Lower lobe of right lung (tissue), 2 donors: ENCODE measurements at regions not wholly inside any gene's neighbourhood (a gene's known extent, or its start where the extent isn't known, plus 50 kb on each side); places are given as distances from the start of the nearest gene placed in this dataset.
A peak's percentile ranks its signal among the peaks of the same experiment; 100 is the strongest.

Experiments
- ATAC-seq, 2 donors: fragments of 200-7000 bp; cut with Tn5 transposase; one replicate each; pipeline ENCODE4 v1.9.1; 2020 to 2022; ENCODE audit warnings: mild to moderate bottlenecking in 2 of 2, moderate library complexity in 2 of 2
- DNase-seq: peaks from one replicate; pipeline ENCODE4 v3.0.0-alpha.2; 2020
- H3K27ac ChIP-seq: fragments of 200-600 bp; one replicate; pipeline ENCODE4 v1.8.0; 2022
- H3K27me3 ChIP-seq: fragments of 200-600 bp; one replicate; pipeline ENCODE4 v1.8.0; 2022; ENCODE audit warnings: low read depth
- H3K36me3 ChIP-seq: fragments of 200-600 bp; one replicate; pipeline ENCODE4 v1.8.0; 2022; ENCODE audit warnings: mild to moderate bottlenecking
- H3K4me1 ChIP-seq: fragments of 200-600 bp; one replicate; pipeline ENCODE4 v1.8.0; 2022
- H3K4me3 ChIP-seq: fragments of 200-600 bp; one replicate; pipeline ENCODE4 v1.8.0; 2022; ENCODE audit warnings: mild to moderate bottlenecking
- H3K9me3 ChIP-seq: fragments of 200-600 bp; one replicate; pipeline ENCODE4 v1.8.0; 2022
- intact Hi-C: fragments of 100-400 bp; cut with DNase I; formaldehyde crosslinking; loops from one replicate; pipeline ENCODE4 v1.11.0; 2022
- TF ChIP-seq, protein P1 (sequence below): fragments of 200-600 bp; IDR thresholded peaks from one replicate; pipeline ENCODE4 v1.8.0; 2022; ENCODE audit warnings: antibody characterized with exemption, mild to moderate bottlenecking
- donor health status: DM: no; HTN: yes; CAD: no; lungs with severe emphysema.

DNA sequence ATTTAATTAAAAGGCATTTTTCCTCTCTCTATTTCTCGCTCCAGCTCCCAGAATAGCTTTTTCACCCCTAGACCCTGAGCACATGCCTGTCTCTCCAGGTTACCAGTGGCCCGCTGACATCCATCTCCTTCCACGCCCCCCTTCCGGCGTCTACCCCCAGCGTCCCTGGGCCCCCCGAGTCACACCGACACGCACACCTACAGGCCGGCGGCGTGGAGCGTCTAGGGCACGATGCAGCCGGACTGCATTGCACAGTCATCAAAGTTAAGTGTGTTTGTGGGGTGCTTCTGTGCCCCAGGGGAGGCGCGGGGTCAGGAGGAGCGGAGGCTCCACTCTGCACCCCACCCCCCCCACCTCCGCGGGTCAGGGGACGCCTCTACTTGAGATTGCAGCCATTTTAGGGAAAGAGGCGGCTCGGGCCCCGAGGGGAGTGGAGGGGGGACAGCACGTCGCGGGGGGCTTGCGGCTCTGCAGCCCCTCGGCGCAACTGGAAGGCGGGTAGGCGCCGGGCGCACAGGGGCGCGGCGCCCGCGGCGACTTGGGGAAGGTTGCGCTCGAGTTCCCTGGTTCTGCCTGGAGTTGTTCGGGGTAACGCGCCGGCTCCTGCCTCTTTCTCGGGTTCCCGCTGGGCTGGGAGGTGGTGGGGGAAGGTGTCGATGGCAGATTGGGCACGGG lies 112.7 kb downstream of the DHX15 start:
- H3K4me1 ChIP-seq = peaks cover 25% of the 10 kb centered on the region
- DNase-seq = no peak
- H3K27ac ChIP-seq = no peak overlapping the region
- H3K27me3 ChIP-seq = peaks cover 50% of the 10 kb centered on the region
- peak in 1 of 2 donors; percentile 2 for ATAC-seq
- H3K36me3 ChIP-seq = no peaks in the 10 kb centered on the region
- intact Hi-C loops = no loop called here
- peak overlapping the region; percentile 67 for H3K4me3 ChIP-seq
- H3K9me3 ChIP-seq = no peaks in the 10 kb centered on the region
- TF ChIP-seq, protein P1, sequence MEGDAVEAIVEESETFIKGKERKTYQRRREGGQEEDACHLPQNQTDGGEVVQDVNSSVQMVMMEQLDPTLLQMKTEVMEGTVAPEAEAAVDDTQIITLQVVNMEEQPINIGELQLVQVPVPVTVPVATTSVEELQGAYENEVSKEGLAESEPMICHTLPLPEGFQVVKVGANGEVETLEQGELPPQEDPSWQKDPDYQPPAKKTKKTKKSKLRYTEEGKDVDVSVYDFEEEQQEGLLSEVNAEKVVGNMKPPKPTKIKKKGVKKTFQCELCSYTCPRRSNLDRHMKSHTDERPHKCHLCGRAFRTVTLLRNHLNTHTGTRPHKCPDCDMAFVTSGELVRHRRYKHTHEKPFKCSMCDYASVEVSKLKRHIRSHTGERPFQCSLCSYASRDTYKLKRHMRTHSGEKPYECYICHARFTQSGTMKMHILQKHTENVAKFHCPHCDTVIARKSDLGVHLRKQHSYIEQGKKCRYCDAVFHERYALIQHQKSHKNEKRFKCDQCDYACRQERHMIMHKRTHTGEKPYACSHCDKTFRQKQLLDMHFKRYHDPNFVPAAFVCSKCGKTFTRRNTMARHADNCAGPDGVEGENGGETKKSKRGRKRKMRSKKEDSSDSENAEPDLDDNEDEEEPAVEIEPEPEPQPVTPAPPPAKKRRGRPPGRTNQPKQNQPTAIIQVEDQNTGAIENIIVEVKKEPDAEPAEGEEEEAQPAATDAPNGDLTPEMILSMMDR = no peak

GRCh38 chr4:24470666-24471485 lies 113.5 kb downstream of the DHX15 start:
- Histone ChIP-seq H3K9me3 (no peaks in the 10 kb centered on the region), H3K4me1 (peaks cover 25% of the 10 kb centered on the region), H3K27ac (no peak overlapping the region), H3K36me3 (no peaks in the 10 kb centered on the region), H3K27me3 (peaks cover 55% of the 10 kb centered on the region), H3K4me3 (peak overlapping the region; percentile 67)
- ATAC-seq = peak; percentile 20 to 22
- peak; percentile 45 for DNase-seq
- intact Hi-C loops = no loop called here
- TF ChIP-seq, protein P1 = no peak

DNA sequence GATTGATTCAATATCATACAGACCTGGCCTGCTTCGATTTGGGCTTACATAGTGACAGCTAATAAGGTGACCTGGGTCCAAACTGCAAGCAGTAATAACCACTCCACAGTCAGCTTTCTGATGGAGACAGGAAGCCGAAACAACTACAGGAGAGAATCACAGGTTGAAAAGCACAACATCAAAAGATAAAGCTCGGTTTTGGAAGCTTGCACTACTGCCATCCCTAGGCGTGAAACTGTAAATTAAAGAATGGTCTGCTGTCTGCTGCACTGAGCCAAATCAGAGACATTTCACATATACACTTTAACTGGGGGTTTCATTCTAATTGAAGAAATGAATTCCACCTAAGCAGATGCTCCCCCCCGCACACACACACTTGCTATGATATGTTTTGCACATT lies 116.3 kb downstream of the DHX15 start:
- Histone ChIP-seq H3K27ac (no peak overlapping the region), H3K4me1 (peaks cover 25% of the 10 kb centered on the region), H3K27me3 (peaks cover 55% of the 10 kb centered on the region), H3K36me3 (no peaks in the 10 kb centered on the region), H3K9me3 (no peaks in the 10 kb centered on the region), H3K4me3 (no peak overlapping the region)
- DNase-seq (no peak), ATAC-seq (no peak)
- TF ChIP-seq, protein P1 = no peak
- intact Hi-C loops = no loop called here

- peaks cover 4% of the 10 kb centered on the region for H3K4me1 ChIP-seq
- no peak overlapping the region for H3K4me3 ChIP-seq
- TF ChIP-seq, protein P1 = no peak
- H3K27me3 ChIP-seq = peaks cover 34% of the 10 kb centered on the region
- H3K36me3 ChIP-seq = no peaks in the 10 kb centered on the region
- no peak overlapping the region for H3K27ac ChIP-seq
- ATAC-seq = no peak
- DNase-seq = no peak
- intact Hi-C loops = no loop called here
- H3K9me3 ChIP-seq = no peaks in the 10 kb centered on the region
Measured at GRCh38 chr4:24464566-24464965, 119.8 kb downstream of the DHX15 start.

DNA sequence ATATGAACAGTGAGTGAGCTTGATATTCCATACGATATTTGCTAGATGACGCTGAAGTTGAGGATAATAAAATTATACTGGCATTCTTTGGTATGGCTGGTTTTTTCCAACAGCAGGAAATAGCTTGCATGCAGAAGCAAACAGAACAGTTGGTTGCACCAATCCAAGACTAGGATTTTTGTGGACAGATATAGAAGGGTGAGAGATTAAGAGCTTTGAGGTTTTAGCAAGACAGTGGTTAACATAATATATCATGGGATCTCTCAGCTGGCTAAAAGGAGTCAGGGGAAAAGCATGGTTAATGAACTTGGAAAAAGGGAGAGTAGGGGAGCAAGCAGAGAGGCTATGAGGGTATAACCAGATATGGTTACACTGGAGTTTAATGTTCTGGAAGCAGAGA lies 127.9 kb downstream of the DHX15 start:
- no peaks in the 10 kb centered on the region for H3K9me3 ChIP-seq
- H3K27ac ChIP-seq = no peak overlapping the region
- no peaks in the 10 kb centered on the region for H3K4me1 ChIP-seq
- no peak for ATAC-seq
- intact Hi-C loops = no loop called here
- DNase-seq = no peak
- TF ChIP-seq, protein P1 = no peak
- H3K36me3 ChIP-seq = no peaks in the 10 kb centered on the region
- no peak overlapping the region for H3K4me3 ChIP-seq
- no peaks in the 10 kb centered on the region for H3K27me3 ChIP-seq
